ENCODE measurements at regions not wholly inside any gene's neighbourhood (a gene's known extent, or its start where the extent isn't known, plus 50 kb on each side); places are given as distances from the start of the nearest gene placed in this dataset.

DNA sequence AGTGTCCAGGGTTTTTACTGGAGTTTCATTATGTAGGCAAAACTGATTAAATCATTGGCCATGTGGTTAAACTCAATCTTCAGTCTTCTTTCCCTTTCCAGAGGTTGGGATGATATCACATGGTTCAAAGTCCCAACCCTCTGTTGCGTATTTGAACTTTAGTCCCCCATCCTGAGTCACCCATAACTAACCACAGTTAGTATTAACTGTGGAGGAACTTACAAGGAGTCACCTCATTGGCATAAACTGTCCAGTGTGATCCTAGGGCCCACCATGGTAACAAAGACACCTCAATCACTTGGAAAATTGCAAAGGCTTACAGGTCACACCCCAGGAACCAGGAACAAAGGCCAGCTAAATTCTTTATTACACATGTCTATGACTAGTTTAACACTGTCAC lies 188.5 kb downstream of the COX7C start:
- no CpG with 5 or more reads among the region's 1 CpG for WGBS, 2 experiments (ENCODE audit: extremely low coverage in 2 of 2, insufficient read length in 1 of 2)
- H2BK20ac ChIP-seq (ENCODE audit: low read depth, low read length), result no peak overlapping the region
- H3K79me1 ChIP-seq (ENCODE audit: low read depth in 1 of 2, low read length in 2 of 2), result no peaks in the 10 kb centered on the region
- no peak overlapping the region for H3K4ac ChIP-seq (ENCODE audit: low read depth, low read length)
- no peak overlapping the region for H2BK5ac ChIP-seq (ENCODE audit: low read depth, low read length, poor library complexity, severe bottlenecking)
- DNase-seq, result peak; percentile 2
- no peak overlapping the region for H3K56ac ChIP-seq (ENCODE audit: extremely low read depth, insufficient read depth, low read length)
- no peaks in the 10 kb centered on the region for H3K27me3 ChIP-seq (ENCODE audit: control insufficient read depth, insufficient read depth, low read length)
- no peak overlapping the region for H3K14ac ChIP-seq (replicated peaks; ENCODE audit: low read depth, low read length)
- no peak overlapping the region for H2AK9ac ChIP-seq (replicated peaks; ENCODE audit: low read depth, low read length, poor library complexity)
- CTCF ChIA-PET, result no interaction called here
- no peaks in the 10 kb centered on the region for H3K9me3 ChIP-seq (ENCODE audit: control insufficient read depth, insufficient read depth, low read length)
- H2BK120ac ChIP-seq (ENCODE audit: low read depth, low read length), result no peak overlapping the region
- H2BK15ac ChIP-seq (ENCODE audit: low read depth, low read length), result no peak overlapping the region
- H2AK5ac ChIP-seq (ENCODE audit: low read depth, low read length), result no peak overlapping the region
- no TSS peak for BruUV-seq (replicated peaks)
- H4K8ac ChIP-seq (ENCODE audit: low read depth in 2 of 2, low read length in 2 of 2), result no peak overlapping the region
- H3K23ac ChIP-seq (ENCODE audit: low read depth, low read length), result no peak overlapping the region
- no peak for ATAC-seq (ENCODE audit: low read depth)
- H2AFZ ChIP-seq (replicated peaks; ENCODE audit: low read length, poor library complexity), result no peak overlapping the region
- H3K18ac ChIP-seq (ENCODE audit: low read depth, low read length), result no peak overlapping the region
- no peak for TF ChIP-seq RAD21 (IDR thresholded peaks at IDR 0.05; ENCODE audit: low read length)
- TF ChIP-seq SMC3 (IDR thresholded peaks at IDR 0.05; ENCODE audit: low read depth, low read length), result no peak
- TF ChIP-seq CEBPB (IDR thresholded peaks at IDR 0.05; ENCODE audit: low read depth, low read length), result no peak
- no peak for TF ChIP-seq NFE2L2 (IDR thresholded peaks at IDR 0.05; ENCODE audit: low read depth, low read length)
- no peak for TF ChIP-seq BHLHE40 (IDR thresholded peaks at IDR 0.05; ENCODE audit: low read depth, low read length)
- dilution Hi-C loops (cut with HindIII; ENCODE audit: low sequenced_read_pairs, unreplicated experiment) (no loop called here), in situ Hi-C loops (cut with MboI; ENCODE audit: low sequenced_read_pairs) (no loop called here), intact Hi-C loops (cut with micrococcal nuclease) (no loop called here)
- H3K9me1 ChIP-seq (ENCODE audit: insufficient read depth, low read length), result no peaks in the 10 kb centered on the region
- H3K4me2 ChIP-seq (ENCODE audit: low read depth, low read length), result no peak overlapping the region
- H3K36me3 ChIP-seq (ENCODE audit: control insufficient read depth, insufficient read depth, low read length), result no peaks in the 10 kb centered on the region
- no peaks in the 10 kb centered on the region for H4K20me1 ChIP-seq (ENCODE audit: insufficient read depth, low read length)
- no peak overlapping the region for H3K9ac ChIP-seq (ENCODE audit: low read depth, low read length)
- no peak overlapping the region for H3K27ac ChIP-seq (ENCODE audit: insufficient read depth, low read length)
- POLR2A ChIA-PET (ENCODE audit: unreplicated experiment), result no interaction called here
- H4K91ac ChIP-seq (ENCODE audit: insufficient read depth, low read depth, low read length), result no peak overlapping the region
- H4K5ac ChIP-seq (ENCODE audit: low read depth, low read length), result no peak overlapping the region
- no peak overlapping the region for H3K4me3 ChIP-seq (ENCODE audit: insufficient read depth, low read depth, low read length)
- no peaks in the 10 kb centered on the region for H3K4me1 ChIP-seq (ENCODE audit: control insufficient read depth, insufficient read depth, low read length)
